ENCODE measurements at regions not wholly inside any gene's neighbourhood (a gene's known extent, or its start where the extent isn't known, plus 50 kb on each side); places are given as distances from the start of the nearest gene placed in this dataset.

DNA sequence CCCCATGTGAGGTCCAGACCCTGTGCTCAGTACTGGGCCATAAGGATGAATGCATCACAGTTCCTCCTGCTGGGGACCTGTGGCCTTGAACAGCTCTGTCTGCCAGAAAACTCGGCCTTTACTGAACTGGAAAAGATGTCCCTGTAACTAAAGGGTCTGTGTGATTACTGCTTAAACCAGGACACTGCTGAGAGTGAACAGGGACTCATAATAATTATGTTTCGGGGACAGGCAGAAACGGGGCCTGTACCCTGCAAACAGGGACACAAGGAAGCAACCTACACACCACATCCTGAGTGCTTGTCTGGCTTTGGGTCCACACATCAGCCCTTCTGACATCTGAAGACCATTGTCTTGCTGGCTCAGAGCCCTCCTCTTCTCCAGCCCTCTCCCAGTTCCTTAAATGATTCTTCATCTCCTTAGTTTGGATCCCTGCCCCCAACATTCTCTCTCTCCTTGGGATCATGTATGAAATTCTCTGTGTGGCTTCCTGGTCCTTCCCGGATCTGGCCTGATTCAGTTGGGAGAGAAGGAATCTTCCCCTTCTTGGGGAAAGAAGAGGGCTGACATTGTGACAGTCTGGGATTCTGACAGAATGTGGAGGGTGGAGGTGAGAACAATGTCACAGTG lies 248.0 kb downstream of the MYCN start:
- no peak for DNase-seq (ENCODE audit: low spot score)
- TF ChIP-seq POLR2A (IDR thresholded peaks at IDR 0.05) (no peak), POLR2AphosphoS5 (IDR thresholded peaks at IDR 0.05) (no peak)
- TF ChIP-seq, protein P1, sequence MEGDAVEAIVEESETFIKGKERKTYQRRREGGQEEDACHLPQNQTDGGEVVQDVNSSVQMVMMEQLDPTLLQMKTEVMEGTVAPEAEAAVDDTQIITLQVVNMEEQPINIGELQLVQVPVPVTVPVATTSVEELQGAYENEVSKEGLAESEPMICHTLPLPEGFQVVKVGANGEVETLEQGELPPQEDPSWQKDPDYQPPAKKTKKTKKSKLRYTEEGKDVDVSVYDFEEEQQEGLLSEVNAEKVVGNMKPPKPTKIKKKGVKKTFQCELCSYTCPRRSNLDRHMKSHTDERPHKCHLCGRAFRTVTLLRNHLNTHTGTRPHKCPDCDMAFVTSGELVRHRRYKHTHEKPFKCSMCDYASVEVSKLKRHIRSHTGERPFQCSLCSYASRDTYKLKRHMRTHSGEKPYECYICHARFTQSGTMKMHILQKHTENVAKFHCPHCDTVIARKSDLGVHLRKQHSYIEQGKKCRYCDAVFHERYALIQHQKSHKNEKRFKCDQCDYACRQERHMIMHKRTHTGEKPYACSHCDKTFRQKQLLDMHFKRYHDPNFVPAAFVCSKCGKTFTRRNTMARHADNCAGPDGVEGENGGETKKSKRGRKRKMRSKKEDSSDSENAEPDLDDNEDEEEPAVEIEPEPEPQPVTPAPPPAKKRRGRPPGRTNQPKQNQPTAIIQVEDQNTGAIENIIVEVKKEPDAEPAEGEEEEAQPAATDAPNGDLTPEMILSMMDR (IDR thresholded peaks at IDR 0.05) = no peak

DNA sequence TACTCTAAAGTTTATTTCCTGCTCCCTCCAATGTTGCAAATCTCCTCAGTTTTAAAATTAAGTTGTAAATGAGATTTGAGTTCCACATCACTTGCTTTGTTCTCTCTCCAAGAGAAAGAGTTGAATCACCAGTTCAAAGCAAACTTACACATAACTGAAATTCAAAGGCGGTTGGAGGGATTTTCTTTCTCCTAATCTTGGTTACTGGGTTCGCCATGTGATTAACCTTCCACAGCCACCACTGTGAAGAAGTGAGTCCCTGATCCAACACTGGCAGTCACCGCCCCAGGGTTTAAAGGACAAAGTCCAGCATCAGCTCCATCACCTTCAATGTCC lies 247.1 kb downstream of the MYCN start:
- no peaks in the 10 kb centered on the region for H3K9me3 ChIP-seq
- DNase-seq (ENCODE audit: low spot score) = no peak
- intact Hi-C loops (cut with DNase I) = no loop called here
- WGBS = 75% methylated on average over 3 of the region's 3 CpGs
- H3K4me3 ChIP-seq = no peak overlapping the region
- H3K36me3 ChIP-seq = no peaks in the 10 kb centered on the region
- no peaks in the 10 kb centered on the region for H3K27me3 ChIP-seq (replicated peaks; ENCODE audit: insufficient read depth)
- H3K27ac ChIP-seq = no peak overlapping the region
- TF ChIP-seq POLR2A (IDR thresholded peaks at IDR 0.05) = no peak
- TF ChIP-seq, protein P1 (IDR thresholded peaks at IDR 0.05) = no peak
- TF ChIP-seq POLR2AphosphoS5 (IDR thresholded peaks at IDR 0.05) = no peak
- H3K4me1 ChIP-seq (replicated peaks) = no peaks in the 10 kb centered on the region

More for the DNA sequence above, 248.0 kb downstream of the MYCN start:
- Histone ChIP-seq H3K36me3 (no peaks in the 10 kb centered on the region), H3K4me1 (replicated peaks) (no peaks in the 10 kb centered on the region), H3K27ac (no peak overlapping the region), H3K27me3 (replicated peaks; ENCODE audit: insufficient read depth) (no peaks in the 10 kb centered on the region), H3K4me3 (no peak overlapping the region), H3K9me3 (no peaks in the 10 kb centered on the region)
- intact Hi-C loops (cut with DNase I) = no loop called here
- 78% methylated on average over 4 of the region's 4 CpGs for WGBS

DNA sequence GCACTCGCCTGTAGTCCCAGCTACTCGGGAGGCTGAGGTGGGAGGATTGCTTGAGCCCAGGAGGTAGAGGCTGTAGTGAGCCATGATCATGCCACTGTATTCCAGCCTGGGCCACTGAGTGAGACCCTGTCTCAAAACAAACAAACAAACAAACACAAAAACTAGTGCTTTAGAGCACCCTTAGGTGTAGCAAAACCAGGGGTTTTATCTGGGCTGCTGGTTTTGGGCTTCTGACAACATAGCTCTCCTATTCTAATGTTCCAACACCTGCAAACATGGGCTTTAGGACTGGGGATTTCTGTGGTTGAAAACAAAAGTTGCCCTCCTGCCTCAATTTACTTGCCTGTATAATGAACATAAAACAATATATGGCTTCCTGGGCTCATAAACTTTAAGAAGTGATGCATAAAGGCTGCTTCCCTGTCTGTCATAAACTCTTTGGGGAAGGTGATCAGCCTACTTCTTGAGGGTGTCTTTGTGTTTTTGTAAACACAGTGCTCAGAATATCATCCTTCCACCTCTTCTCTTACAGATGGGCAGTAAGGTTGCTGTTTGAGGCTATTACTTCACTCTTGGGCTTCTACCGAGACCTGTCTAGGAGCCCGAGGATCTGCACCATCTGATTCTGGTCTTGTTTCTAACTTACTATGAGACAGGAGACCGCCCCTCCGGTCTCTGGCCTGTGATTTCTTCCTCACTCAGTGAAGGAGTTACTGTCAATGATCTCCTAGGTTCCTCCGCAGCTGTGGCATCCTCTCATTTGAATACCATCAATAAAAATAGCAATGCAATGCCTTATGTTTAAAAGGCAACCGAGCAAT lies 246.5 kb downstream of the MYCN start:
- WGBS = 75% methylated on average over 8 of the region's 8 CpGs
- Histone ChIP-seq H3K36me3 (no peaks in the 10 kb centered on the region), H3K4me1 (replicated peaks) (no peaks in the 10 kb centered on the region), H3K9me3 (no peaks in the 10 kb centered on the region), H3K27me3 (replicated peaks; ENCODE audit: insufficient read depth) (no peaks in the 10 kb centered on the region), H3K4me3 (no peak overlapping the region), H3K27ac (no peak overlapping the region)
- TF ChIP-seq POLR2AphosphoS5 (IDR thresholded peaks at IDR 0.05) (no peak), POLR2A (IDR thresholded peaks at IDR 0.05) (no peak)
- TF ChIP-seq, protein P1 (IDR thresholded peaks at IDR 0.05) = no peak
- intact Hi-C loops (cut with DNase I) = no loop called here
- no peak for DNase-seq (ENCODE audit: low spot score)

DNA sequence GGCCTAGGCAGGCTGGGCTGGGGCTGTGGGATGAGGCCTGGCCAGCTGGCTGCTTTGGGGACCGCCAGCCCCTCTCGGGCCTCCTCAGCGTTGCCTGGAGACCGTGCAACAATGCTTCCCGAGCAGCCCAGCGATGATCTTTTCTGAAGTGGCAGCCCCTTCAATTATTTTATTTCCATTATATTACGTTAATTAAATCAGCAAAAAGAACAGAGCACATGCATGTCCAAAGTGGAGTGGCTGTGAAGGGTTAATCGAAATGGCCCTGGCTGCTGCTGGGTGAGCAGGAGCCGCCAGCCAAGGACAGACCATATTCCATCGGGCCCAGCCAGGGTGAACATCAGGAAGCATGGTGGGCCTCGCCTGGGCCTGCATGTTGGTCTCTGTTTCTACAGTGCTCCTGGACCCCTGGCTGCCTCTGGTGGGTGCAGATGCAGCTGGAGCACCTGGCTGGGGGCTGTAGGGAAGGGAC lies 245.5 kb downstream of the MYCN start:
- intact Hi-C loops (cut with DNase I) = no loop called here
- TF ChIP-seq, protein P1 (IDR thresholded peaks at IDR 0.05) = no peak
- TF ChIP-seq POLR2A (IDR thresholded peaks at IDR 0.05) = no peak
- TF ChIP-seq POLR2AphosphoS5 (IDR thresholded peaks at IDR 0.05) = no peak
- DNase-seq (ENCODE audit: low spot score) = no peak
- 93% methylated on average over 11 of the region's 11 CpGs for WGBS
- no peak overlapping the region for H3K27ac ChIP-seq
- H3K9me3 ChIP-seq = no peaks in the 10 kb centered on the region
- H3K27me3 ChIP-seq (replicated peaks; ENCODE audit: insufficient read depth) = no peaks in the 10 kb centered on the region
- no peak overlapping the region for H3K4me3 ChIP-seq
- H3K4me1 ChIP-seq (replicated peaks) = no peaks in the 10 kb centered on the region
- no peaks in the 10 kb centered on the region for H3K36me3 ChIP-seq
